ENCODE measurements at regions not wholly inside any gene's neighbourhood (a gene's known extent, or its start where the extent isn't known, plus 50 kb on each side); places are given as distances from the start of the nearest gene placed in this dataset.
"Not testable (repeated sequence)": the region's sequence is repeated elsewhere in the genome, so short reads cannot be mapped to it uniquely, and the experiment has no call there.

DNA sequence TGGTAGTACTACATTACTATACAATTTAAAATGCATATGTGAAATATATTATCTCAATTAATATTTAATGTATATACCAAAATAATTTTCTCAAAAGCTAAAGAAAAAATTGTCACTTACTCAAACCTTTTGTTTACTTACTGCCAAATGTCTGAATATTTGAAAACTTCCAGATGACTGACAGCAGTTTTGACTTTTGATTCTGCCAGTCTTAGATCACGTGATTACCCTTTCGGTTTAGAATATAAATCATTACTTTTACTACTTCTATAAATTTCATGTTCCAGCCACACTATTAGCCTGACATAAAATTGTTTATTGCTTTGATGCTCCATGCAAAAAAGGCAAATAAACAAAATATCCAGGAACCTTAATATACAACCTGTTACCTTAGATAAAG is 680.7 kb upstream of the ID4 start:
- no peak for DNase-seq (ENCODE audit: low read depth)

DNA sequence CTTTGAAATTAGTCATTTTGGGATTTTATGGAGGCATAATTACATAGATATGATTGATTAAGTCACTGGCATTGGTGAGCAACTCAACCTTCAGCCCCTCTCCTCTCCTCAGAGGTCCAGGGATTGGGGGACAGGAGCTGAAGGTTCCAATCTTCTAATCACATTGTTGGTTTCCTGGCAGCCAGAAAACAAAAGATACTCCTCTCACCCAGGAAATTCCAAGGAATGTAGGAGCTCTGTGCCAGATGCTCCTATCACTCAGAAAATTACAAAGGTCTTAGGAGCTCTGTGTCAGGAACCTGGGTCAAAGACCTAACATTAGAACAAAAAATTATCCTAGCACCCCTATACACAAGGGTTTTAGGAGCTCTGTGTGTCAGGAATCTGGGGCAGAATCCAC is 679.7 kb upstream of the ID4 start:
- DNase-seq (ENCODE audit: low read depth) = no peak

DNA sequence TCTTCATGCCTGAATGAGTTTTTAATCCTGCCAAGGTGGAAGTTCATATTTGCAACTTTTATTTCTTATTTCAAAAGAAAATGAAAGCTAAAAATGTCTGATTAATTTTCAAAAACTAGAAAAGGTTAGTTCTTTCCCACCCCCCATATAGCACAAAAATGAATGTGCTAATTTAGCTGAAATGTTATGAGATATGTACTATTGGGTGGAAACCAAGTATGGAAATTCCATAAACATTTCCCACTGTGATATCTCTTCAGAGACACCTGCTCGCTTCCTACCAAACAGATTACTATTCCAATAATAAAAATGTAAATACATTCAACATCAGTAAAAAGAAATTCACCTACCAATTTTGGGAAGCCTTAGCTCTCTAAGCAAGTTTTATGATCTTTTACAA is 678.6 kb upstream of the ID4 start:
- no peak for DNase-seq (ENCODE audit: low read depth)

DNA sequence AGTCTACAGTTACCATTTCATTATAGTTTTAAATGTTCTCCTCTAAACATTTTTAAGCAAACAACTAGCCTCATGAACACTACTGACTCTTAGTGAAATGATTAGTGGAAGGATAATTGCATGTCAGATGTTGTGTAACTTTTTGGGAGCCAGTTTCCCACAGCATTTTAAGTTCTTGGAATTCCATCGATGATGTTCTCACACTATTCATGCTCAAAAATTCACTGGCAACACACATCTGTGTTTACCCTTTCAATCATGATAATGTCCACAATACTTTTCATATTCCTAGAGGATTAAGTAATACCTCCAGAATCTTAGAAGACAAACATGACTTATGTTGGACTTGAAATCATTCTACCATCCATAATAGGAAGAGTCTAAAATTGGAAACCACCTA is 678.1 kb upstream of the ID4 start:
- DNase-seq (ENCODE audit: low read depth) = no peak

DNA sequence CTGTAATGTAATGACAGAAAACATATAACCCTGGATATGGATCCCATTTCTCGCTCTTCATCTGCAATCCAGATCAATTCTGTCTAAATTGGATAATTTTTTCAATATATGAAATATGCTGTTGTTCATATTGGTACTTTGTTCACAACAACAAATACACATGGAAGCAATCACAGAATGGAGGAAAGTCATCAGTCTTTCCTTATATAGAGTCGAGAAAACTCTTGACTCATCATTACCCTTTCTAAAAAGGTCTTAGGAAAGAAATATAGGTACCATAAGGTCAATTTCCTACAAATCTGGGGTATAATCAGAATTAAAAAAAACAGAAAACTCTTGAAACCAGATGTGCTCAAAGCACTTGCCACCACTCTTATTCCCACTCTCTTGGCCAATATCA is 677.6 kb upstream of the ID4 start:
- no peak for DNase-seq (ENCODE audit: low read depth)

DNA sequence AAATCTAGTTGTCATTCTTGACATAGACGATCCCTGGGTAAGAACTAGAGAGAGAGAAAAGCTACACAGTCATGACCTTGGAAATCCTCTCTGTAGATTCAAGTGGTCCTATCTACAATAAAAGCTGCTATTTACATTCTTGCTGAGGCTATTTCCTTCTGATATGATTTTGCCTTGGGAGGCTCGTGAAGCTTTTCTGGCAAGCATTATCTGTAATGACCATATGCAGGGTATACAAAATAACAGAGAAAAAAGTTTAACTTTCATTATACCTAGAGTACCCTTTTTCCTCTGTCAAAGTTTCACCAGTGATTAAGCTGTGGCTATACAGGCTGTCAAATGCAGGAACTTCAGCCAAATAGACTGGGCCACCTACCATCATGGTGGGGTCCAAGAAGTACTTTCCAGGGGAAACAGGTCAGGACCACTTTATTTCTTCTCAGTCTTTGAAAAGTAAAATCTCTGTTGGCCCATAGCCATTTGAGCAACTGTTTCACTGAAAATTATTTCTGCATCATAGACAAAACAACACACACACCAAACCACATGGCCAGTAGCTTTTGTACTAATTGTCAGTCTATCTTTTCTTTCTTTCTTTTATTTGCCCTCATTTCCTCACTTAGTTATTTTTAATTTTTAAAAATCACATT is 677.0 kb upstream of the ID4 start:
- no peak for DNase-seq (ENCODE audit: low read depth)

DNA sequence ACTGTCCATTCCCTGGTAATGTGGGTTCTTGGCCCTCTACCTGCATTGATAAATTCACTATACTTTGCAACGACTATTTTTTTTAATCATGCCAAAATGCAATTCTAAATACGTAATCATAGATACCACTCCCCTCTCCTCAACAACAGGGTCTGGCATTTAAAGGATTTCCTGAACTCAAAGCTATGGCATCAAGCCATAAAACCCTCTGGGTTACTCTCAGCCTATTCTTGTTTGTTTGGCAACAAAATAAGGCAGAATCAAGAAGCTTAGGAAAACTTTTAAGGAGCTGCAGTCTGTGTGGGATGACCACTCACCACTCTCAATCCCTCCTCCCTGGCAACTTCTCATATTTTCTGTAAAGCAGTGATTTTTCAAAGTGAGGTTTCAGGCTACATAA is 669.9 kb upstream of the ID4 start:
- no peak for DNase-seq (ENCODE audit: low read depth)

DNA sequence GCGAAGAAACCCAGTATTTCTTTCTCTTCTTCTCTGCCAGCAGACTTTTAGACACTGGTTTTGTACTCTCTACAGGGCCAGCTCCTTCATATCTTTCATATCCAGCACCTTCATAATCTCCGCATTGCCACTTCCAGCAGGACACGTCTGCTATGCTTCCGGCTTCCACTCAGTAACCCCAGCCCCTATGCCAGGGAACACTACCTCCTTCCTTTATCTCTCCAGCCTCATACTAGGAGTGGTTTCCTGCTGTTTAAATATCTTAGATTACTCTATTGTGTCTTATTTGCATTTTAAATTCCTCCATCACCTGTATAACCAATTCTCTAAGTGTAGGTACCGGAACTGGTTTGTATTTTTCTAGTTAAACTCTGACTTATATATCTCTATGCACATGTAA is 667.8 kb upstream of the ID4 start:
- no peak for DNase-seq (ENCODE audit: low read depth)

DNA sequence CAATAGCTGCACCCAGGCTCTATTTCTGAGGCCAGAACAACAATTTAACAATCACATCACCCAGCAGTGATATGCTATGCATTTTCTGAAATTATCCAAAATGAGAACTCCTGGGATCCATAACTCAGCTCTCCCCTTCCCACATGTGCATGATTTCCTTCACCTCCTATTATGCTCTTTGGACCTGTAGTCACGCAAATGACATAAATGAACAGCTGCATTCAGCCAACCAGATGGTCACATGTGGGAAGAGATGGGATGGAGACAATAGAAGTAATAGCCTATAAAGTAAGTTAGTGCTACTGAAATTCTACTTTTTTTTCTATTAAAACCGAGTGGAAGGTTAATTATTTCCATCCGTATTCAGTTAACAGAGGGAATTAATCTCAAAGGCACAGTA is 662.1 kb upstream of the ID4 start:
- DNase-seq (ENCODE audit: low read depth) = no peak

DNA sequence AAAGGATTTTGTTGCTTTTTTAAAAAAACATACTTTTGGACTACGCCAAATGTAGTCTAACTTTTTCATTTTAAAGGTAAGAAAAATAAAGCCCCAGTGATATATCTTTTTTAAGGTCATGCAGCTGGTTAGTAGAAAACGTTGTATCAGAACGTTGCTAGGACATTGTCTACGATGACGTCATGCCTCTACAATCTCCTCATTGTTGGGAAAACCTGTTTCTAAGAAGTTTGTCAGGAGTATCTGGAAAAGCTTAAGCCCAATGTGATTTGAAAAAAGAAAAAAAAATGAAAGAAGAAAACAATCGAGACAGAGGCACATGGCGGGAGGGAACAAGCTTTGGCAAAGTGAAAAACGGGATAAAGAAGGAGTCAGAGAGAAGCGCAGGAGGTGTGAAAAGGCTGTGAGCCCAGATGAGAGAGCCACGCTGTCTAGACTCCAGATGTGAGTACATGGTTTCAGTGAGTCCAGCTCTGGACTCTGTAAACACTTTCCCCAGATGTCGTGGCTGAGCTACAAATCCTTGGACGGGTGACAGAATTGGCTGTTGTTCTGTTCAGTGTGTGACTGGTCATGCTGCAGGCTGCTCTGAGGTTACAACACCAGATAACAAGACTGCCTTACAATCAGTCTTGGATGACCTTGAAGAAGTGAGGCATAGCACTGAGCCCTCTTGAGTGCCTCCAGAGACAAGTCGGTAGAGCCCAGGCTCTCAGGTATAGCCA is 656.7 kb upstream of the ID4 start:
- DNase-seq (ENCODE audit: low read depth) = no peak

DNA sequence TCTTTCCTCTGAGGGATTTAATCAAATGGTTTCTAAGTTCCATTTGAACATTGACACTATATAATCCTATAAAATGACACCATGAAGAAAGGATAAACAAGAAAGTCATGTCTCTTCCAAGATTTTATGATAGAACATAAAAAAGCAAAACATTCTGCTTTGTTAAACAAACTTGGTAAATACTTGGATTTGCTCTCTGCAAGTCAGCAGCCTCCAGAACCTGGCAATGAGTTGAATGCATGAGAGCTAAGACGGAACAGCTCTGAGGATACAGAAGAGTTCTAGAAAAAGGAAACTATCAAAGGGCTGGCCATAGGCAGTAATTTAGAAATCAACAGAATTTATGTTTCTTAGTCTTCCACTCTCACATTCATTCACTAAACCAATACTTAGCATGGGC is 656.0 kb upstream of the ID4 start:
- no peak for DNase-seq (ENCODE audit: low read depth)

DNA sequence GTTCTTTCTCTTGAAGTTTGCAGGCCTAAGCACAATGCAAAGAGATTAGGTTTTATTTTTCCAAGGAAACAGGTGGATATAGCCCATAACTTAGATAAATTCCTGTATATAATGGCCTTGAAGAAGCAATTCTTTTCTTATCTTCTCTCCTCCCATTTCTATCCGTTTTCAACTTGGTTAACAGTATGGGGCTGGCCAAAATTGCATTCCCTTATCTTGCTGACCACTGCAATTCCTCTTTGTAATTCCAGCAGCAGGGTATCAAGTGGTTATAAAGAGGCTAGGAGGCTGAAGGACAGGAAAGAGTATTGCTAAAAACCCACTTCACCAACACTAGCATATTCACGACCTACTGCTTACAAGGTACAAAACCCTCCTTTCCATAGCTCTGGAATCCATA is 643.5 kb upstream of the ID4 start:
- no peak for DNase-seq (ENCODE audit: low read depth)

DNA sequence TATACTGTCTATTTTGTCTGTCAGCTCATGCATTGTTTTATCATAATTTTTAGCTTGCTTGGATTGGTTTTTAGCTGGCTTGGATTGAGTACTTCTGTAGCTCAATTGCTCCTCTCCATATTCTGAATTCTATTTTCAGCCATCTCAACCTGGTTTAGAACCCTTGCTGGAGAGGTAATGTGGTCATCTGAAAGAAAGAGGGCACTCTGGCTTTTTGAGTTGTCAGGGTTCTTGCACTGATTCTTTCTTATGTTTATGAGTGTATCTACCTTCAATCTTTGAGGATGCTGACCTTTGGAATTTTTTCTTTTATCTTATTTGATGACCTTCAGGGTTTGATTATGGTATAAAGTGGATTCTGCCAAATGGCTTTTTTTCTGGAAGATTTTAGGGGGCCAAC is 632.7 kb upstream of the ID4 start:
- no peak for DNase-seq (ENCODE audit: low read depth)

DNA sequence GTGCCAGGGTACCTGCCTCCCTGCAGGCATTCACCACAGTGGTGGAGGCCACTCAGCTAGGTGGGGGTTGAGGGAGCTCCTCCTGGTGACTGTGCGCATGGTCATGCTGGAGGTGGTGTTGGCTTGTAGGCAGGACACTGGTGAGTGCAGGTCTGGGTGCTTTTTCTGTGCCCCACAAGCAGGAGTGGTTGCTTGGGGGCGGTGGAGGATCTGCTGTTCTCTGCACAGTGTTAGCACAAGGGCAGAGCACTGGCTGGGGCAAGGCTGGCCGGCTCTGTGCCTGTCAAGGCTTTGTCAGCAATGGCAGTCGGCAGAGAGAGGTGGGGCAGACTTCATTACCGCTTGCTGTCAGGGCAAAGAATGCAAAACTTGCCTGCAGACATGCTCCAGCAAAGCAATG is 632.1 kb upstream of the ID4 start:
- DNase-seq (ENCODE audit: low read depth) = no peak

DNA sequence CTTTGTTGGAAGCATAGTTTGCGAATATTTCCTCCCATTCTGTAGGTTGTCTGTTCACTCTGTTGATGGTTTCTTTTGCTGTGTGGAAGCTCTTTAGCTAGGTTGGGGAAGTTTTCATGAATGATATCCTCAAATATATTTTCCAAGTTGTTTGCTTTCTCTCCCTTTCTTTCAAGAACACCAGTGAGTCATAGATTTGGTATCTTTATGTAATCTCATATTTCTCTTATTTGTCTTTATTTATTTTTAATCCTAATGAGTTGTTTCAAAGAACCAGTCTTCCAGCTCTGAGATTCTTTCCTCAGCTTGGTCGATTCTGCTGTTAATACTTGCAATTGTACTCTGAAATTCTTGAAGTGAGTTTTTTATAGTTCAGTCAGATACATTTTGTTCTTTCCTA is 628.0 kb upstream of the ID4 start:
- DNase-seq (ENCODE audit: low read depth) = no peak

DNA sequence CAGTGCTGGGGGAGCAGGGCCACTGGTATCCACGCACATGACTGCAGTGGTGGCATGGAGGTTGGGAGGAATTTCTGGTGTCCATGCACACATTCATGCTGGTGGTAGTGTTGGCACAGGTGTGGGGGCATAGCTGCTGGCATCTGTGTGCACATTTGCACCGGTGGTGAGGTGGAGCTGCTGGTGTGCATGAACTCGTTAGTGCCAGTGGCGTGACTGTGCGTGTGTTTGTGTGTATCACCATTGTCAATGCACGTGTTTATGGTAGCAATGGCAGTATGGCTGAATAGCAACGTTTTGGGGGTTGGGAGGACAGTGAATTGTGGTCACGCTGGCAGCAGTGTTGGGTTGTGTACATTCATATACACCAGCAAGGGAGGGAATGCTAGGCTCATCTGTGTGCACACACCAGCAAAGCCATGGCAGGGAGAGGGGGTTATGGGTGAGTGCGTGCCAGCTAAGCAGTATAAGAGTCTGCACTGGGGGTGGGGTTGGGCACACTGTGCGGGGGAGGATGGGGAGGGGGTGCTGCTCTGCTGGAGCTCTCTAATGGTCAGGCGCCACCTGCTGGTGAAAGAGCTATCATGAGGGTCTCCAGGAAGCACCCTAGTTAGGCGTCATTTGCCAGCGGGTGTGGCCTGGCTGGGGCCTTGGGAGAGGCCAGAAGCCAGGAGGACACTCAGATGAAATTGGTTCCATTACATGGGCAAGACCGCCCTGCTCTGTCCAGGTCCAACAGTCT is 626.1 kb upstream of the ID4 start:
- DNase-seq (ENCODE audit: low read depth) = no peak

DNA sequence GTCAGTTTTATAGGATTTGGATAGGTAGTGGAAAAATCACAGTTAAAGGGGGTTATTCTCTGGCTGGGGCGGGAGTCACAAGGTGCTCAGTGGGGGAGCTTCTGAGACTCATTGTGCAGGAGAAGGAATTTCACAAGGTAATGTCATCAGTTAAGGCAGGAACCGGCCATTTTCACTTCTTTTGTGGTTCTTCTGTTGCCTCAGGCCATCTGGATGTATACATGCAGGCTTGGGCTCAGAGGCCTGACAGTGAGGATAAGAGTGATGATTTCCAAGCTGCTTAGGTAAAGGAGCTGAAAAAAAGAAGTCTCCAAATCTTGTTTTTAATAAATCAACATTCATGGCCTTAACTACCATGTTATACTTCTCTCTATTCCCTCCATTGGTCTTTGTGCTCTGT is 622.9 kb upstream of the ID4 start:
- DNase-seq (ENCODE audit: low read depth) = no peak

DNA sequence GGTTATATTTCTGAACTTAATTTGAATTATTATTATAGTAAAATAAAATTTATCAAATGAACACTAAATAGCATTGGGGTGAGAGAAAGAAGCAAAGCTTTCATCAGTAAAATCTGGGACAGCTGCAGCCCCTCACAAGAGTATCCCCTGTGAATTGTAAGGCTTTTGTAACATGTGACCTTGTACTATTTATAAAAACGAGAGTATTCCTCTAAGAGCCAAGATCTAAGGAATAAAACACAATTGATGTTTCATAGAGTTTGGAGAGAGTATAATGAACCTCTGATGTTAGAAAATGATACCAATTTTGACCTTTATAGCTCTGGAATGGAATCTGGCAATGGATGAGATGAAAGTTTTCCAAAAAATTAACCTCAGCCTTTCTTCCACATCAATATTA is 617.2 kb upstream of the ID4 start:
- no peak for DNase-seq (ENCODE audit: low read depth)

DNA sequence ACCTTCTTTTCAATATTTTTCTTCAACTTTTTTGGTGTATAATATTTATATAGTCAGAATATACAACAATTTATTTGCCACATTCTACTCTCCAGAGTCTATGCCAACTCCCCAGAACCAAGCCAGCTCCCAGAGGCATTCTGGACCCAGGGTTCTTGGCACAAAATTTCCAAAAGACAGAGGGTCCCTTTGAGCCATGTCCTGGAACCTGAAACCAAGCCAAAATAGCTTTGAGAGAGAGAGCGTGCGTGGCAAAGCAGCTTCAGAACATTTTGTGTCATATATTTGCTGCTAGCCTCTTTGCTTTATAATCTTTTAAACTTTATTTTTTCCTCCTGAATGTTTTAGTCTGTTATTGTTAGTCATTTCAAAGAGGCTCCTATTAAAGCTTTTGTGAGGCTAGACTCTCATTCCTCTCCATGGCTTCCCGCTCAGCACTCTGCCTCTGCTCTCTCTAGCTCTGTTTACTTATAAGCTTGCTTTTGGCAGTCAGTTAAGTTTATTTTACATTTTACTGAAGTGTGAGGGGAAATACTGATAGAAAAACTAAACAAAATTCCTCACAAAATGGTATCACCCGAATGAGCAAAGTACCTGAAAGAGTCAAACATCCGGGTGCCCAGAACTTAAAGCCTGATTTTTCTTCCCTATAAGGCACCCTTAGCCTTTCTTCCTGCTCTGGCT is 605.1 kb upstream of the ID4 start:
- DNase-seq (ENCODE audit: low read depth) = no peak

DNA sequence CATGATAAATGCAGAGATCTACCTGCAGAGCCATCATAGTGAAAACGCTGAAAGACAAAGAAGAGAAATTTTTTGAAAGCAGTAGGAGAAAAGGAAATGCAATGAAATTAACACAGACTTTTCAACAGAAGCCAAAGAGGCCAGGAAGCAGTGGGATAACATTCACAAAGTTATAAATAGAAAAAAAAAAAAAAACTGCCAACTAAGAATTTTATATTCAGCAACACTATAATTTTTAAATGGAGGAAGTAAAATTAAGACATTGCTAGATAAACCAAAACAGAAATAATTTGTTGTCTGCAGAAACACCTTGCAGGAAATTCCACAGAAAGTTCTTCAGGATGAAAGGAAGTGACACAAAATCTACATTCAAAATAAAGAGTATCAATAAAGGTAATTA is 591.5 kb upstream of the ID4 start:
- no peak for DNase-seq (ENCODE audit: low read depth)

DNA sequence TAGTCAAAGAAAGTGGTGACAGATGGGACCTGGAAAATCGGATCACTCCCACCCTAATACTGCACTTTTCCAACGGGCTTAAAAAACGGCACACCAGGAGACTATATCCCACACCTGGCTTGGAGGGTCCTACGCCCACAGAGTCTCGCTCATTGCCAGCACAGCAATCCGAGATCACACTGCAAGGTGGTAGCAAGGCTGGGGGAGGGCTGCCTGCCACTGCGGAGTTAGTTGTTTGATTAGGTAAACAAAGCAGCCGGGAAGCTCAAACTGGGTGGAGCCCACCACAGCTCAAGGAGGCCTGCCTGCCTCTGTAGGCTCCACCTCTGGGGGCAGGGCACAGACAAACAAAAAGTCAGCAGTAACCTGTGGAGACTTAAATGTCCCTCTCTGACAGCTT is 590.0 kb upstream of the ID4 start:
- DNase-seq (ENCODE audit: low read depth) = not testable (repeated sequence)

DNA sequence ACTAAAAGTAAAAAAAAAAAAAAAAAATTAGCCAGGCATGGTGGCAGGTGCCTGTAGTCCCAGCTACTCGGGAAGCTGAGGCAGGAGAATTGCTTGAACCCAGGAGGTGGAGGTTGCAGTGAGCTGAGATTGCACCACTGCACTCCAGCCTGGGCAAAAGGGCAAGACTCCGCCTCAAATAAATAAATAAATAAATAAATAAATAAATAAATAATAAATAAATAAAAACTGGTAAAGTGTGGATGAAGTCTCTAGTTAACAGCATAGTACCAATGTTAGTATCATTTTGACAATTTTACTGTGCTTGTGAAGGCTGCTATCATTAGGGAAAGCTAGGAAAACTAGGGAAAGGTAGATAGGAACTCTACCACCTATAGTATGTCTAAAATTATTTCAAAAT is 581.0 kb upstream of the ID4 start:
- DNase-seq (ENCODE audit: low read depth) = not testable (repeated sequence)

DNA sequence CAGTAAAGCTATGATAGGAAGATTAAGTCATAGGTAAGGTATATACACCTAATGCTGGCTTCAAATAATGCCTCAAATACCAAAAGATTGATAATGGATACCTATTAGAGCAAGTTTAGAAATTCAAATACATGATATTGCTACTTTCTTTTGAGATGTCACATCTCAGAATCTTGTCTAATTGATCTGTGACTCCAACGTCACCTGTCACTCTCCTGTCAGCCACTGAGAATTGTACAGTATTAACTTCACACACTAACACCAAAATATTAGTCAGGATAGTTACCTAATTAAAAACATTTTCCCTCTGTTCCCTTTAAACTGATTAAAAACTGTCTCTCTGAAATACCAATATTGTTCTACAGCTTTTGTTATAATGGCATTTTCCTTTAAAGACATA is 575.5 kb upstream of the ID4 start:
- DNase-seq (ENCODE audit: low read depth) = no peak
